ENCODE measurements at regions not wholly inside any gene's neighbourhood (a gene's known extent, or its start where the extent isn't known, plus 50 kb on each side); places are given as distances from the start of the nearest gene placed in this dataset.
"Not testable (repeated sequence)": the region's sequence is repeated elsewhere in the genome, so short reads cannot be mapped to it uniquely, and the experiment has no call there.

GRCh38 chr11:114758627-114759026, 80.3 kb downstream of the NXPE2 start:
- no peak for DNase-seq

- peak; percentile 68 for DNase-seq
These were observed 84.1 kb downstream of the NXPE2 start for GRCh38 chr11:114762408-114762807.

GRCh38 chr11:114764563-114764962, 86.2 kb downstream of the NXPE2 start:
- DNase-seq, result no peak

GRCh38 chr11:114771172-114771571, 92.8 kb downstream of the NXPE2 start:
- no peak for DNase-seq

- DNase-seq, result no peak
These were observed 95.4 kb downstream of the NXPE2 start for GRCh38 chr11:114773541-114774338.

GRCh38 chr11:114774599-114775361, 96.5 kb downstream of the NXPE2 start:
- DNase-seq, result peak; percentile 54

- DNase-seq, result no peak
These were observed 97.7 kb downstream of the NXPE2 start for GRCh38 chr11:114775875-114776621.

- no peak for DNase-seq
These were observed 98.6 kb downstream of the NXPE2 start for GRCh38 chr11:114776956-114777355.

GRCh38 chr11:114779189-114779588, 100.9 kb downstream of the NXPE2 start:
- DNase-seq, result no peak

GRCh38 chr11:114782650-114783310, 104.5 kb downstream of the NXPE2 start:
- DNase-seq, result no peak

GRCh38 chr11:114783805-114784204, 105.5 kb downstream of the NXPE2 start:
- DNase-seq, result no peak

GRCh38 chr11:114784216-114784615, 105.9 kb downstream of the NXPE2 start:
- no peak for DNase-seq

- no peak for DNase-seq
These were observed 106.6 kb downstream of the NXPE2 start for GRCh38 chr11:114784891-114785290.

- DNase-seq, result no peak
These were observed 107.5 kb downstream of the NXPE2 start for GRCh38 chr11:114785820-114786219.

GRCh38 chr11:114787126-114787525, 108.8 kb downstream of the NXPE2 start:
- no peak for DNase-seq

GRCh38 chr11:114790910-114791309, 112.6 kb downstream of the NXPE2 start:
- no peak for DNase-seq

GRCh38 chr11:114794048-114794684, 115.8 kb downstream of the NXPE2 start:
- no peak for DNase-seq

- DNase-seq, result no peak
These were observed 118.8 kb downstream of the NXPE2 start for GRCh38 chr11:114796954-114797721.

- DNase-seq, result no peak
These were observed 121.1 kb downstream of the NXPE2 start for GRCh38 chr11:114799476-114799875.

- DNase-seq, result no peak
These were observed 123.4 kb downstream of the NXPE2 start for GRCh38 chr11:114801773-114802172.

GRCh38 chr11:114802878-114803277, 124.6 kb downstream of the NXPE2 start:
- DNase-seq, result no peak

- DNase-seq, result not testable (repeated sequence)
These were observed 127.1 kb downstream of the NXPE2 start for GRCh38 chr11:114805431-114805830.

All from hematopoietic multipotent progenitor cell treated with erythropoietin and hydrocortisone succinate and interleukin-3 and kit ligand, for 4 days (in vitro differentiated cells).